ENCODE measurements at regions not wholly inside any gene's neighbourhood (a gene's known extent, or its start where the extent isn't known, plus 50 kb on each side); places are given as distances from the start of the nearest gene placed in this dataset.

GRCh38 chr5:44868541-44868940, 59.8 kb downstream of the MRPS30 start:
- DNase-seq (ENCODE audit: low spot score) = no peak

- DNase-seq (ENCODE audit: low spot score) = no peak
Observed at GRCh38 chr5:44869928-44870327, 61.2 kb downstream of the MRPS30 start.

GRCh38 chr5:44870430-44870829, 61.7 kb downstream of the MRPS30 start:
- DNase-seq (ENCODE audit: low spot score) = no peak

GRCh38 chr5:44871401-44871800, 62.7 kb downstream of the MRPS30 start:
- no peak for DNase-seq (ENCODE audit: low spot score)

GRCh38 chr5:44875661-44876605, 67.2 kb downstream of the MRPS30 start:
- peak; percentile 94 for DNase-seq (ENCODE audit: low spot score)

GRCh38 chr5:44881266-44881665, 72.5 kb downstream of the MRPS30 start:
- DNase-seq (ENCODE audit: low spot score) = no peak

- no peak for DNase-seq (ENCODE audit: low spot score)
Observed at GRCh38 chr5:44884036-44884435, 75.3 kb downstream of the MRPS30 start.

GRCh38 chr5:44885903-44886302, 77.2 kb downstream of the MRPS30 start:
- peak; percentile 56 for DNase-seq (ENCODE audit: low spot score)

GRCh38 chr5:44887722-44888121, 79.0 kb downstream of the MRPS30 start:
- no peak for DNase-seq (ENCODE audit: low spot score)

- DNase-seq (ENCODE audit: low spot score) = no peak
Observed at GRCh38 chr5:44888435-44888834, 79.7 kb downstream of the MRPS30 start.

GRCh38 chr5:44891116-44891515, 82.4 kb downstream of the MRPS30 start:
- no peak for DNase-seq (ENCODE audit: low spot score)

GRCh38 chr5:44900273-44900954, 91.7 kb downstream of the MRPS30 start:
- DNase-seq (ENCODE audit: low spot score) = no peak

- DNase-seq (ENCODE audit: low spot score) = no peak
Observed at GRCh38 chr5:44907396-44907795, 98.6 kb downstream of the MRPS30 start.

GRCh38 chr5:44909004-44909403, 100.3 kb downstream of the MRPS30 start:
- DNase-seq (ENCODE audit: low spot score) = no peak

- no peak for DNase-seq (ENCODE audit: low spot score)
Observed at GRCh38 chr5:44911501-44911900, 102.8 kb downstream of the MRPS30 start.

- DNase-seq (ENCODE audit: low spot score) = no peak
Observed at GRCh38 chr5:44914221-44914620, 105.5 kb downstream of the MRPS30 start.

- DNase-seq (ENCODE audit: low spot score) = no peak
Observed at GRCh38 chr5:44919560-44919959, 110.8 kb downstream of the MRPS30 start.

GRCh38 chr5:44927115-44927733, 118.5 kb downstream of the MRPS30 start:
- no peak for DNase-seq (ENCODE audit: low spot score)

- DNase-seq (ENCODE audit: low spot score) = no peak
Observed at GRCh38 chr5:44932922-44933585, 124.3 kb downstream of the MRPS30 start.

GRCh38 chr5:44933686-44934085, 124.9 kb downstream of the MRPS30 start:
- DNase-seq (ENCODE audit: low spot score) = no peak

GRCh38 chr5:44935262-44935661, 126.5 kb downstream of the MRPS30 start:
- DNase-seq (ENCODE audit: low spot score) = peak; percentile 13

GRCh38 chr5:44935871-44936270, 127.1 kb downstream of the MRPS30 start:
- no peak for DNase-seq (ENCODE audit: low spot score)

Data from H4 (cell line).